NT2/D1 (cell line): ENCODE measurements at regions not wholly inside any gene's neighbourhood (a gene's known extent, or its start where the extent isn't known, plus 50 kb on each side); places are given as distances from the start of the nearest gene placed in this dataset.

Experiments used
- SUZ12 ChIP-seq: IDR thresholded peaks from 2 replicates; pipeline ENCODE4 v1.6.1; 2011; ENCODE audit not compliant: insufficient read length, insufficient read depth; ENCODE audit errors: extremely low read depth
- YY1 ChIP-seq: IDR thresholded peaks from 2 replicates; pipeline ENCODE4 v1.6.1; 2011; ENCODE audit not compliant: insufficient read length, insufficient read depth

- no peak for TF ChIP-seq YY1
- TF ChIP-seq SUZ12, result no peak
Measured at GRCh38 chrX:139158256-139158655, 372.3 kb upstream of the F9 start.
